ENCODE measurements at regions not wholly inside any gene's neighbourhood (a gene's known extent, or its start where the extent isn't known, plus 50 kb on each side); places are given as distances from the start of the nearest gene placed in this dataset.
"Not testable (repeated sequence)": the region's sequence is repeated elsewhere in the genome, so short reads cannot be mapped to it uniquely, and the experiment has no call there.

DNA sequence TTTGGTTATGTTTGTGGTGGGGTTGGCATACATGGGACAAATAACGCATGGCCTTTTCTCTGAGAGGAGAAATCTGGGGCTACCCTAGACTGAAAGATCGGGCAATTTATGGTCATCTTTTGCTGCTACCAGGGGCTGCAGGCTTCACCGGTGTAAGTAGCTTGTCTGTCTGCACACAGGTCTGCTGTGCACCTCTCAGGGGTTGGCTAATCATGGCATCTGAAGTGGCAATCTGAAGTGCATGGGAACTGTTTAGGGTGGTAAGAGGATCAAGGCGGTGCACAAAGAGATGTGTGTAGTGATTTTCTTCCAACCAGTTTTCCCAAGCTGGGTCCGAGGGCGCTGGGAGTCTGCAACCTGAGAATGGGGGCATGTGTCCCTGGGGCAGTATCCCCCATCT, 141.3 kb downstream of the EMP1 start:
- DNase-seq = no peak

DNA sequence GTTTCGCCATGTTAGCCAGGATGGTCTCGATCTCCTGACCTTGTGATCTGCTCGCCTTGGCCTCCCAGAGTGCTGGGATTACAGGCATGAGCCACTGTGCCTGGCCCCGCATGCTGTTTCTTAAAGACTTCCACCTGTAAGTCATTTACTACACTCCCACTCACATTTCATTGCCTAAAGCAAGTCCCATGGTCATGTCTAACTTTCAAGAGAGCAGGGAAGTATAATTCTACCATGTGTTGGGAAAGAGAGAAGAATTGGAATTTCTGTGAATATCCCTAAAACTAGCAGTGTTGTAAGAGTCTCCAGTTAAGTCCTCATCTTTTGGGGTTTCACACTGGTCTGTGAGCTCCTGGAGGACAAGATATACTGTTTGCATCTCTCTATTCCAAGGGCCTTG, 139.7 kb downstream of the EMP1 start:
- no peak for DNase-seq

DNA sequence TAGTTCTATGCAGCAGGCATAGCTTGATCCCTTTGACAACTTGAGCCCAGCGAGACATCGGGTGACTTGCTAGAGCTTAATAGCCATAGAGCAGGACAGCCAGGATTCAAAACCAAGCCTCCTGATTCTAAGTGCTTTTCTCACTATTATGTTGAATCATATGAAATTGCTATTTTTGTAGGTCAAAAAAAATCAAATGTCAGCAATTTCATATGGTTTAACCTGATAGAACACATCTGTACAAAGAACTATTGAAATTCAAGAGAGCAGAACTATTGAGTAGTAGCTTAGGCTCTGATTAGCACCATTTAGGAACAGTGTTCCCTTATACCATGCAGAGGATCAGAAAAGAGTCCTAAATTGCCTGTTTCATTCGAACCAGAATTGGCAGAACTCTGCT, 132.0 kb downstream of the EMP1 start:
- DNase-seq = no peak

DNA sequence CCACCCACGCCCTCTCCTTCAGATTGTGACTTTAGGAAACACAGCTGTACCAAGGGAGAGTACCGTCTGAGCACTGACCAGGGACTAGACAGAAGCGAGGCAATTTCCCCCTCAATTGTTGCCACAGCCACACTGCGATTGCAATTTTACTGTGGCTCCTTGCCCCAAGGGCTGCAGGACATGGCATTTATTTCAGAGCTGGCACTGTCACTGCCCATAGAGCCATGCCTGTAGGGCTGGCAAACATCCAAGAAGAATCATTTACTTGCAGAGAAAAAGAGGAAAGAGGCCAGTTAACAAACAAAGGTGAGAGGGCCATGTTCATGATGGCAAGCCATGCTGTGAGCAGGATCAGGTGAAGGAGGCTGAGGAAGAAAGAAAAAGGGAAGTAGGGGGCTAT, 129.6 kb downstream of the EMP1 start:
- DNase-seq = no peak

DNA sequence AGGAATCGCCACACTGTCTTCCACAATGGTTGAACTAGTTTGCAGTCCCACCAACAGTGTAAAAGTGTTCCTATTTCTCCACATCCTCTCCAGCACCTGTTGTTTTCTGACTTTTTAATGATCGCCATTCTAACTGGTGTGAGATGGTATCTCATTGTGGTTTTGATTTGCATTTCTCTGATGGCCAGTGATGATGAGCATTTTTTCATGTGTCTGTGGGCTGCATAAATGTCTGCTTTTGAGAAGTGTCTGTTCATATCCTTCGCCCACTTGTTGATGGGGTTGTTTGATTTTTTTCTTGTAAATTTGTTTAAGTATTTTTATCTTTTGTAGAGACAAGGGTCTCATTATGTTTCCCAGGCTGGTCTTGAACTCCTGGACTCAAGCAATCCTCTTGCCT, 128.5 kb downstream of the EMP1 start:
- DNase-seq = not testable (repeated sequence)

DNA sequence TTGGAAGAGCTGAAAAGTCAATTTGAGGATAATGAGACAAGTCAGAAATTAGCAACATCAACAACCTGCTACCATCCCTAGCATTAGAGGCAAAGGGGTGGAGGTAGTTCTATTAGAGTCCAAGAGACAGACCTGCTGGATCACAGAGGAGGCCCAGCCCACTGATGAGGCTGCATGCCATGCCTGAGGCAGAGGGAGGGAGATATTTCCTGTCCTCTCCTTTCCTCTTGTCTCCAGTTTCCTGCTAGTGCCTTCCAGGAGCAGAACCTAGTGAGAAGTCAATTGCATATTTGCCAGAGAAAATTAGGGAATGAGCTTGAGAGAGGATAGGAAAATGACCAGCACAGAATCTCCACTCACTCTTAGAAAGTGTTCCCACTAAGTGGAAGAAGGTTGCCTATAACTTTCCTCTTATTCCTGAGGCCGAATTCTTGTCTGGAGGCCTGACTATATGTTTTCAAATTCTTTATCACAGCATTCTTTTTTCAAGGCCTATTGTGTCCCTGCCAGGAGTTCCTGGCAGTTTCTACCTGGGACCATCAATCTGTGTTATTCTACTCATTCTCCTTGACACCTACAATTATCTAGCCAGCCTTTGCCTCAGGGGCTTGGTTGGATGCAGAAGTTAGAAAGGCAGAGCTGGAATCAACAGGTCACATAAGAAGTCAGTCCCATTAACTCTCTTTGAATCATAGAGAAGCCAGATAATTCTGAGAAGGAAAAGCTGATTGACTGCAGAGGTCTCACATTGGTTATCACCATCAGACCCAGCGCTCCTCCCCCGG, 121.9 kb downstream of the EMP1 start:
- DNase-seq = no peak

DNA sequence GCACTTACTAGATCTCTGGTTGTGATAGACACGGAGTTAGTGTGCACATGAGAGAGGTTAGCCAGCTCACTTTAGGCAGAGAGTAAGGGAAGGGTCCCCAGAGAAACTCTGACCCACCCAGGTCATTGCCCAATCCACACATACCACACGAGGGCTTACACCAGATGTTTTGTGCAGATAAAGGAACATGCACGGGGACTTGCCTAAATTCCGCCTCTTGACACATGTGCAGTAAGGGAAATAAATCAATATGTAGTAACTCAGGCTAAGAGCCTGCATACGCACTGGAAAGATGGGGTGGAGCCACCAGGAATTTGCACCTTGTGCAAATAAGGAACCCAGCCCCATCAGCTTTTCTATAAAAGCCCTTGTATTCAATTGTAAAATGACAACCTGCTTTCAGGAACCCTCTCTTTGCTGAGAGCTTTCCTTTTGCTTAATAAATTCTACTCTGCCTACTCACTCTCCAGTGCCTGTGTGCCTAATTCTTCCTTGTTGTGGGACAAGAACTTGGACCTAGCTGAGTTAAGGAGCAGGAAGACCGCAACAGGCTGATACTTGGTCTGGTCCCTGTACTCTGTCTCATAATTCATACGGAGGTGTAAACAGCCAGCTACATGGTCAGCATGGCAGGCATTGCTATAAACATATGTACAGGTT, 120.2 kb downstream of the EMP1 start:
- peak; percentile 38 for DNase-seq

DNA sequence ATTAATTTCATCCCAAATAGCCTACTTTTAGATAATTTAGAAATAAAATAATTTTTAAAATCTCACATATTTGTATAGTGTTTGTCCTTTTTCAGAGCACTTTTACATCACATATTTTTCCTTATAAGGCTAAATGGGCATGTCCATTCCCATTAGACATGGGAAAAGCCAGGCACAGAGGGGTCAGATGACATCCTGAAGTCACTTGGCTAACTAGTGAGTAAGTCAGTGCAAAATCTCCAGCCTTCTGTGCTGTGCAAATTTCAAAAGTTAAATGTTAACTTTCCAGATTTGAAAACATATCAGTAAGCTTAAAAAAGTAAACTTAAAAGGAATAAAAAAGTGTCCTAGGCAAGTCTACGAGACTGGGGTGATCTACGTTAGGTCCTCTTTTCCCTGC, 117.4 kb downstream of the EMP1 start:
- no peak for DNase-seq

DNA sequence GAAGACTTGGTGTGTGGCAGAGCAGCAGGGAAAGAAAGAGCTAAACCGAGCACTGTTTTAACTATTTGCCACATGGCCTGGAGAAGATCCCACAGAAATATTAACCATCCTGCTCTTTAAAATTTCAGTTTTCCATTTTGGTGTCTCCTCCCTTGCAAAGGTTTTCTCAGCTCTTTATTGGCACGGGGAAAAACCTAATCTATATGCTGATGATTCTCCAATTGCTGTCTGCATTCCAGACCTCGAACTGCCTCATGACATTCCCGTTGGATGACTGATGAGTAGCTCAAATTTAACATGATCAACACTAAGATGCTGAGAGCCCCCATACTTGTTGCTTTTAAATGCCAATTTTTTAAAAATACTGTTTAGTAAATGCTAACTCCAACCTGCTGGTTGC, 115.0 kb downstream of the EMP1 start:
- no peak for DNase-seq

DNA sequence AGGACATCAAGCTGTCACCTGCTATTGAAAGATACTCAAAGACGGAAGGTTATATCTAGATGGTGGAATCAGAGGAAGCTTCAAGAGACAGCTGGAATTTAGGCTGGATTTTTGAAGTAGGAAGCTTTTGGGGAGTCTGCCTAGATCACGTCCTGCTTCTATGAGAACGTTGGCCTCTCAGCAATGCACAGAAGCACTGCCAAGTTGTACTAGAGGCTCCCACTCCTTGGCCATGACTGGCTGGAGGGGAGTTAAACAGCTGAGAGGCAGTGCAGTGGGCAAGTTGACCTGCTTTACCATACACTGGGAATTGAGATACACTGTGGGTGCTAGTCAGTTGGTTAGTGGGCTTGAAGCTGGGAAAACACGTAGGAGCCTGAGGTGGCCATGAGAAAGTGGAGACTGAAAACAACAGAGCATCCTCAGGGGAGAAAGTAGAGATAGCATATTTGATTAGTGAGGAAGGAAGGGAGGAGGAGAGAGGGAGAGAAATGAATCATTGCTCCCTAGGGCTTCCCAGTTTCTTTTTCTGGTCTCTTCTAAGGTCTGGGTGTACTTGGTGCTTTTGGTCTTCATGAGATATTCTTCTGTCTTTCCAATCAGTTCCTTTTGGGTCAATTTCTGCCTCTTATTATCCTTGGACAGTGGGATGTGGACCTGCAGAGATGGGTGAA, 110.8 kb downstream of the EMP1 start:
- DNase-seq = no peak

DNA sequence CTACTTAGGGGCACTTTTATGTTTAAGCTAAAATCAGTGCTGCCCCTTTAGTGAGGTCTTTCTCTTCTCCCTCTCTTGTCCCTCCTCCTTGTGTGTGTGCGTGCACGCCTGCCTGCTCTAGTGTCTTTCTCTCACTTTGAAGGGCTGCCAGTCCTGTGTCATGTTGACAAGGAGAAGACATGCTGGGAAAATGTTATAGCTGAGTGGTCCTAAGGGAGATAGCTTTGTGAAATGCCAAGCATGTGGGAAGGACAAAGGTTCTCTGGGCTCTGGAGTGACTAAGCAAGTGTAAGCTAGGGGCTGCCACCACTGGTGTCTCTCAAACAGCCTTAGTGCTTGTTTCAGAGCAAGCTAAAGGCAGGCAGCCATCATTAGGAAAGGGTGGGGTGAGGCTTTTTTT, 108.4 kb downstream of the EMP1 start:
- DNase-seq = no peak

DNA sequence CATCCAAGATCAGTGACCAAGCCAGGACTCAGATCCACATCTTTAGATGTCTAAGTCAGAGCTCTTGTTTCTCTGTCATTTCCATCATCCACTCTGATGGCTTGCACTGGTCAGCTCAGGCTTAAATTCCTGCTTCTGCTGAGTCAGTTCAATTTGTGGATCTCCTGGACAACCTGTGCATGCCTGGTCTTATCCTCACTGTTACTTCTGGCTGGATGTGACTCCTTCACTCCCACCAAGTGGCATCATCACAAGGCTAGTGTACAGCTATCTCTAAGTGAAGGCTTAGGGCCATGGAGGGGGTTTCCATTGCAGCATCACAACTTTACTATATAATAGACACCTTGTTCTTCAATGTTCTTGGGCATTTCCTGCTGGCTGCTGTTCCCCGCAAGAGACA, 102.9 kb downstream of the EMP1 start:
- DNase-seq = no peak

DNA sequence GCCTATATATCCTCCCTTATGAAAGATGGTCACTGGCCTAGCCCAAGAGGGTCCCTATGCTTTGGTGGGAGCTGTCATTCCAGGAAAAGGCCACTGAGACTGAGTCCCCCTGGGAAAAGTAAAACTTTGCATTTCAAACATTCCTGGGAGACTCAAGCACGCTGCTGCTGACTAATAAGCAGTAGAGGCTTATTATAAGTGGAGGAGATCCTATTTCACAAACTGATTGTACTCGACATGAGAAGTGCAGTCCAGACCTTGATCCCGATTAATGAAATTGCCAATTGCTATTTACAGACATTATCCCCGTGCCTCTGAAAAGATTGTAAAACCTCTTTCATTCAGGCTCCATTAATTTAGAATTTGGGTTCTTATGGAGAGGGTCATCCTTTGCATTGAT, 96.6 kb downstream of the EMP1 start:
- DNase-seq = no peak

DNA sequence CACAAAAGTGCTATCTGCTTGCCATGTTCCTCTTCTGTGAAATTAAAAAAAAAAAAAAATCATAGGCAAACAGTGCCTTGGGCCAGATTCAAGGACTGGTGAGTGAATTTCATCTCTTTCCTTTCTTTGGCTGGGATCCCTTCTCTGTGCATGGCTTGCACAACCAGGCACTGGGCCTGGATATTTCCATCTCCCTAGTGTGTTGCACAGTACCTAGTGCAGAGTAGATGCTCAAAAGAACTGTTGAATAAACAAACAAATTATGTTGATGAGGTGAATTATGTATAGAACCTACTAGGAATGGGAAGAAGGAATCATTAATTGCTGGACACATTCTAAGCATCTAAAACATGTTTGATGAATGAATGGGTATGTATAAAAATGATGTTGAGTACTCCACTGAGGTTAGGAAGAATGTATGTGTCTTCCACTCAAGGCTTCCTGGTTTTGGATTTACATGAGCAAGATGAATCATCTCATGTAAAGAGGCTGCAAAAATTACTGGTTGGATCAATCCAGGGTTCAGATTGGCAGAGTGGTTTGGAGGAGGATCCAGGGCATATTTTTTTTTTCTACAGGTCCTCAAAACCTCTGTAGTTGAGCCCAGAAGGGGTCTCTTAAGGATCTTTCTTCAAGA, 93.2 kb downstream of the EMP1 start:
- DNase-seq = no peak

DNA sequence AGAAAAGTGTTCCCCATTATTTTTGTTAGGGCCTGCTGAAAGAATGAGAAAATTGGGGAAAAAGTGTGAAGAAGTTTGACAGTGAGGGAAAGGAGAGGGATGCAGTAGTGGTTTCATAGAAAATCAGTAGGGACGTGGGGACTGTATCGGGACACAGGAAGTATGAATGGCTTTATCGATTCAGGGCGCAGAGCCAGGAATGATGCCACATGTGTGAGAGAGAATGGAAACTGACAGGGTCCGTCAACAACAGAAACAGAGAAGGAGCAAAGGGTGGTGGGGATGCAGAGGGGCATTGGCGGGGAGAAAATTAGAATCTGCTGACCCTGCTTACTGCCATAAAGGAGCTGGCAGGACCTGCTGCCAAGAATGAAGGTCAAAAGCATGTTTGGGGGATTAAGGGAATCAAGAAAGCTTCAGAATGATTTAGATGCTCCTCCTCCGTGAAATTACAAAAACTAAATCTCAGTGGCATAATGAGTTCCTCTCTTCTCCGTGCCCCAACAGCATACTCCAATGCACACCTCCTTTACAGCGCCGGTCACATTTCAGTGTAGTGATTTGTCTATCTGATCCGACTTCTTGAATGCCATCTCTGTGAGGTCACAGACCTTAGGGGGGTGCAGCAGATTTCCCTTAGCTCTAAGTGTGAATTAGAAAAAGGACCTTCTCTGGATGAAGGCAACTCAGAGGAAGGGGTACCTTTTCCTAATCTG, 92.6 kb downstream of the EMP1 start:
- no peak for DNase-seq

DNA sequence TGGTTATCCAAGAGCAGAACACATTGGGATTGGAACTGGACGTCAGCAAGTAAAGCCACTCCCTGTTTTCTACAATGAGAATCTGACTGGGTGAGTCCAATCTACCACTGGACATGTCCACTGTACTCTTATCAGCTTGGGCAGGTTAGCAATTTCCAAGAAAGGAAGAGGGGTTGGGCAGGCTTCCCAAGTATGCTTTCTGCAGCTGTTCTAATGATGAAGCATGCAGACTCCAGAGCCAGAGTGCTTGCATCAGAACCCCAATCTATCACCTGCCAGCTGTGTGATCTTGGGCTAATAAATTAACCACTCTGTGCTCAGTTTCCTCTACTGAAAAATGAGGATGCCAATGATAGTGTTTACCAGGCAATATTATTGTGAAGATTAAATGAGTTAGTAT, 92.0 kb downstream of the EMP1 start:
- peak; percentile 78 for DNase-seq

DNA sequence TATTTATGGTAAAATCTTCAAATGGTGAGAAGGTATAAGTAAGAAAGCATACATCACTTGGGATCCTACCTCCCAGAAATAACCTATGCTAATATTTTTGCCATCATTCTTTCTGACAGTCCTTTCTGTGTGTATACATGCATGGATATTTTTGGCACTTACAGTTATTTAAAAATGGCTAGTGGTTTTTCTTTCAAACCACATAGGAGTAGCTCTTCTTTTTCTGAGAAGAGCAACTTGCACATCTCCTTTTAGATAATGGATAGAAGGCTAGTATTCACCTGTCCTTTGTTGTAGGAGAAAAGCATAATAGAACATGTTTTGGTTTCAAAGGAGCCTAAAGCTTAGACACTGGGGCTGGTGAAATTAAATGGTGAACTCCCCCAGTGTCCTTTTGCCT, 87.3 kb downstream of the EMP1 start:
- DNase-seq = no peak

DNA sequence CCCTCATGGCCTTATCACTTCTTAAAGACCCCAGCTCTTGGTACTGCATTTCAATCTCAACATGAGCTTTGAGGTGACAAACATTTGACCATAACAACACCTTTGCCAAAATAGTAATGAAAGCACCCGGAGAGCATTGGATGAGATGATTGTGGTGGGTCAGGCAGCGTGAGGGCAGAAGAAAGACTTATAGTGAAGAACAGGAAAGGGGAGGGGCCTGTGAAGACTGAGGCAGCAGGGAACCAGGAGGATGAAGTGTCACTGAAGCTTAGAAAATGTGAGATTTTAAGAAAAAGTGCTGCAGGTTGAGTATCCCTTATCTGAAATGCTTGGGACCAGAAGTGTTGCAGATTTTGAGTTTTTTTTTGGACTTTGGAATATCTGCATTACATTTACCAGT, 86.3 kb downstream of the EMP1 start:
- no peak for DNase-seq

DNA sequence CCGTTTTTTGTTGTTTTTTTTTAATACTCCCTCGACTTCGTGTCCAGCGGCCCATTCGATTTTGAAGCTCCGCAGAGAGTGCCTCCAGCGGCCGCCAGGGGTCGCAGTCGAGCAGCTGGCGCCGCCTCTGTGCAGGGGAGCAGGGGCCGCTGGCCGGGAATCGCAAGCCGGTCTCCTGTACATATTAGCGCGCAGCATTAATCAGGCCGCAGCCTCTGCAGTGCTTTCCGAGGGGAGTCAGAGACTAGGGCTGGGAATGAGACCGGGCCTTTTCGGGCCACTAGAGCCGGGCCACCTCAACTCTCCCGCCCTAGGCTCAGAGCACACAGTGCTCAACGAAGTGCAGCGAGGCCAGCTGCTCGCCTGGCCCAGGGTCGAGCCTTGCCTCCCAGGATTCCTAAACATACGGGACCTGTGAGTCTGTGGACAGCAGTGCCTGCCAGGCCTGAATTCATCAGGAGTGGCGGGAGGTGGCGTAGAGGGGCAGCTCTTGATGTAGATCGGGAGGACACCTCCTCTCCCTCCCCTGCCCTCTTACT, 81.8 kb downstream of the EMP1 start:
- peak; percentile 76 for DNase-seq

DNA sequence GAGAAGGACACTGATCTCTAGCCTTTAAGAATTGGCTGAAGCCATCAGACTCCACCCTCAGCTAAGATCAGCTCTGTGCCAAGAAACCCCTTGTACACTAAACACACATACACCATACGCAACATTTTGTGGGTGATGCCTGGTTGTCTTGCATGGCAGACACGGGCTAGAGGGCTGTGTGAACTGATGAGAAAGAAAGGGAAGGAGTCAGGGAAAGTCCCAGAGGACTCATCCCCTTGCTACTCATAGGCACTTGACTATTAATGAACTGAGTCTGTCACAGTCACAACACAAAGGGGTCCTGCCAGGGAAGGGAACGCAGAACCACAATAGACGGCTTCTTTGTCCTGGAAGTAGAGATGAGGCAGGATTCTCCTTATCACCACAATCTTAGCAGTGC, 80.8 kb downstream of the EMP1 start:
- no peak for DNase-seq

DNA sequence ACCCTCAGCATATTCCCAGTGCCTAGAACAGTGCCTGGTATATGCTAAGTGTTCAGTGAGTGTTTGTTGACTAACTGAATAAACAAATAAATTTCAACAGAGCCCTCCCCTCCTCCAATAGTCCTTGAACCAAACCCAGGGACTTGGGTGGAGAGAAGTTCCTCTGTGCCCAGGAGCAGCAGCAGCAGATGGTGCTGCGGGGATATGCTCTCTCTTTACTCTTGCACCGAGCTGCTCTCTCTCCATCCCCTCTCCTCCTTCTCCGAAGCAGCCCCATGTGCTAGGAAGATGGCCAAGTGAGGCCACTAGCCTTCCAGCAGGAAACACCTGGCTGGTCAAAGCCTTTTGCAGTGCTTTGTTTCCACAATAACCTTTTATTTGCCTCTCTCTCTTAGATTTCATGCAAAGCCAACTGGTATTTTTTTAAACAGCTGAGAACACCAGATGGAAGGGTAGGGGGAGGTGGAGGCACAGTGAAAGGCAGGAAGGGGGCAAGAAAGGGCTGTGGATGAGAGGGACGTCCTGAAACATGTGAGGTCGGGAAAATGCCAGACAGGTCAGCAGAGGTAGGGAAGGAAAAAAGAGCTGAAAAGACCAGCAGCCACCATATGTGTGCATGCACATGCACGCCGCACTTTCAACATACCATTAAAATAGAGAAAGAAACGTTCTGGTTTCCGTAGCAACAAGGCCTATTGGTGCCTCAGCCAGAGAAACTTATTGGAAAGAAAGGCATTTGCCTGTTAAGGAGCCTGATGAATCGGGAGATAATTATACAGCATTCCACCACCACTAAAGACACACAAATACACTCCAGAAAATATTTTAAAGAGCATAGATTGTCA, 78.9 kb downstream of the EMP1 start:
- no peak for DNase-seq

DNA sequence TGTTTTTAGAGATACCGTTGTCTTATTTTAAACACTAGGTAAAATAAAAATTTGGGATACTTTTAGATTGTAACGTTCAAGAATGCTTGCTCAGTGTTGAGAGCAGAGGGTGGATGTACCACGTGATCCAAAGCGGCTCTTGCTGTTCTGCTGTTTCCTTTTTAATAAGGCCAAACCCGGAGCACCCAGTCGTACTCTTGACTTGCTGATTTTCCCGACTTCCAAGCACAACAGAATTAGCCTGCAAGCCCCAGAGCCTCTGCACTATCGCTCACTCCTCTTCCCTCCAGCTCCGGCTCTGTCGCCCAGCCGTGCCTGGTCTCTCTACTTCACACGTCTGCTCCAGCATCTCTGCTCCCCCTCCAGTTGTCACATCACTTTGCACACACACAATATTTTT, 77.3 kb downstream of the EMP1 start:
- no peak for DNase-seq

All from OCI-M1 (cell line).